ENCODE measurements at regions not wholly inside any gene's neighbourhood (a gene's known extent, or its start where the extent isn't known, plus 50 kb on each side); places are given as distances from the start of the nearest gene placed in this dataset.

- no peak for DNase-seq (ENCODE audit: low spot score)
Measured at GRCh38 chr6:148287623-148288333, 54.9 kb upstream of the SASH1 start.

- no peak for DNase-seq (ENCODE audit: low spot score)
Measured at GRCh38 chr6:148288541-148288940, 54.1 kb upstream of the SASH1 start.

GRCh38 chr6:148289153-148289552 is 53.5 kb upstream of the SASH1 start:
- DNase-seq (ENCODE audit: low spot score), result no peak

- no peak for DNase-seq (ENCODE audit: low spot score)
Measured at GRCh38 chr6:148291876-148292275, 50.8 kb upstream of the SASH1 start.
